ENCODE measurements at regions not wholly inside any gene's neighbourhood (a gene's known extent, or its start where the extent isn't known, plus 50 kb on each side); places are given as distances from the start of the nearest gene placed in this dataset.

- no peak for TF ChIP-seq ZNF274 (IDR thresholded peaks at IDR 0.05; ENCODE audit: low read depth, low read length)
- TF ChIP-seq YY1 (IDR thresholded peaks at IDR 0.05; ENCODE audit: insufficient read depth, insufficient read length): no peak
- TF ChIP-seq SUZ12 (IDR thresholded peaks at IDR 0.05; ENCODE audit: extremely low read depth, insufficient read depth, insufficient read length): no peak
Measured at GRCh38 chr13:110817143-110817542, 97.7 kb downstream of the ANKRD10 start.

All from NT2/D1 (cell line).